ENCODE measurements at regions not wholly inside any gene's neighbourhood (a gene's known extent, or its start where the extent isn't known, plus 50 kb on each side); places are given as distances from the start of the nearest gene placed in this dataset.
"Not testable (repeated sequence)": the region's sequence is repeated elsewhere in the genome, so short reads cannot be mapped to it uniquely, and the experiment has no call there.

- POLR2A ChIA-PET, result no interaction called here
- peaks cover 32% of the 10 kb centered on the region for H3K27me3 Mint-ChIP-seq
- H3K36me3 Mint-ChIP-seq (ENCODE audit: low read depth), result no peaks in the 10 kb centered on the region
- H3K4me1 Mint-ChIP-seq, result peaks cover 17% of the 10 kb centered on the region
- CTCF ChIA-PET, result interaction anchor here (1.1 kb wide), 1 partner anchor 10 kb away, joined by 3 read pairs; no protein-coding TSS in a partner anchor
- H3K4me3 Mint-ChIP-seq, result no peak overlapping the region
- H3K9me3 Mint-ChIP-seq, result no peaks in the 10 kb centered on the region
- no peak overlapping the region for H3K27ac Mint-ChIP-seq
- DNase-seq, result no peak
Measured at GRCh38 chr10:3648576-3648975, 136.4 kb downstream of the KLF6 start.

DNA sequence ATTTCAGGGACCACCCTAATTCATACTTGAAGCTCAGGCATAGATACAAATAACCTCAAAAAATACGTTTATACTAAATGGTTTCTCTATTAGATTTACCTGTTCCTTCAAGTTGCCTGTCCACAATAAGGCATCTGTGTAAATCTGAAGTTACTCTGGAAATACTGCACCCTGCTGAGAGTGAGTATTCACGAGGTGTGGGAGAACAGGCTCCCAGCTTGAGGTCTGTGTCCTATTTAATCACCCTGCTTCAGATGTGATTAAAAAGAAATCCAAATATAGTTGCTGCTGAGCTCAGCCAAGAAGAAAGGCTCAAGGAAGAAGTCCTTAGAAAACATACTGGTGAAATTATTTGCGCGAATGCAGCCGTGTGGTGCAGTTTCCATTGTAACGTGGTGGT is 136.8 kb downstream of the KLF6 start:
- H3K4me3 Mint-ChIP-seq, result no peak overlapping the region
- CTCF ChIA-PET, result interaction anchor here (1.1 kb wide), 1 partner anchor 11 kb away, joined by 3 read pairs; no protein-coding TSS in a partner anchor

DNA sequence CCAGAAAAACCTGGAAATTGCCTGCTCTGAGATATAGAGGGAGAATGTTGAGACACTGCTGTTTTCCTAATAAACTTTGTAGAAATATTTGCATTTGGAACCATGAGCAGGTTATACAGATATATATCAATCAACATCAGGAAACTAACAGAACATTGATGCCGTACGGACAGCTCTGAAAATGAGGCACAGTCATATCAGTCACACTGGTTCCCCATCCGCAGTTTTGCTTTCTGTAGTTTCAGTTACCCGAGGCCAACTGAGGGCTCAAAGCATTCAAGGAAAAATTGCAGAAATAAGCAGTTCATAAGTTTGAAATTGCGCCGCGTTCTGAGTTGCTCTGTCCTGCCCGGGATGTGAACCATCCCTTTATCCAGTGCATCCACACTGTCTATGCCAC is 137.9 kb downstream of the KLF6 start:
- no peak overlapping the region for H3K27ac Mint-ChIP-seq
- ChIA-PET POLR2A (no interaction called here), CTCF (no interaction called here)
- no peaks in the 10 kb centered on the region for H3K9me3 Mint-ChIP-seq
- no peak for DNase-seq
- H3K36me3 Mint-ChIP-seq (ENCODE audit: low read depth), result no peaks in the 10 kb centered on the region
- H3K4me1 Mint-ChIP-seq, result peaks cover 10% of the 10 kb centered on the region
- peaks cover 30% of the 10 kb centered on the region for H3K27me3 Mint-ChIP-seq
- H3K4me3 Mint-ChIP-seq, result no peak overlapping the region

More for the DNA sequence above, 136.8 kb downstream of the KLF6 start:
- no peaks in the 10 kb centered on the region for H3K36me3 Mint-ChIP-seq (ENCODE audit: low read depth)
- H3K4me1 Mint-ChIP-seq, result peaks cover 15% of the 10 kb centered on the region
- H3K27ac Mint-ChIP-seq, result no peak overlapping the region
- H3K9me3 Mint-ChIP-seq, result no peaks in the 10 kb centered on the region
- H3K27me3 Mint-ChIP-seq, result peaks cover 32% of the 10 kb centered on the region
- POLR2A ChIA-PET, result no interaction called here
- DNase-seq, result no peak

DNA sequence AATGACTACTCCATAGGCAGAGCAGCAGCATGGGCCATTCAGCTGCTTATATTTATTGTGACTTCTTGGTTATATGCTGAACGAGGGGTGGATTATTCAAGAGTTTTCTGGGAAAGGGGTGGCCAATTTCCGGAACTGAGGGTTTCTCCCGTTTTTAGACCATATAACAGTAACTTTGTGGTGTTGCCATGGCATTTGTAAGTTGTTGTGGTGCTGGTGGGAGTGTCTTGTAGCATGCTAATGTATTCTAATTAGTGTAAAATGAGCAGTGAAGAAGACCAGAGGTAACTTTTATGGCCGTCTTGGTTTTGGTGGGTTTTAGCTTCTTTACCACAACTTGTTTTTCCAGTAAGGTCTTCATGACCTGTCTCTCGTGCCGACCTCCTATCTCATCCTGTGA is 139.6 kb downstream of the KLF6 start:
- no peak overlapping the region for H3K4me3 Mint-ChIP-seq
- H3K27ac Mint-ChIP-seq, result no peak overlapping the region
- DNase-seq, result no peak
- no peaks in the 10 kb centered on the region for H3K9me3 Mint-ChIP-seq
- H3K4me1 Mint-ChIP-seq, result peaks cover 10% of the 10 kb centered on the region
- POLR2A ChIA-PET, result no interaction called here
- CTCF ChIA-PET, result no interaction called here
- H3K27me3 Mint-ChIP-seq, result peaks cover 18% of the 10 kb centered on the region
- H3K36me3 Mint-ChIP-seq (ENCODE audit: low read depth), result no peaks in the 10 kb centered on the region

DNA sequence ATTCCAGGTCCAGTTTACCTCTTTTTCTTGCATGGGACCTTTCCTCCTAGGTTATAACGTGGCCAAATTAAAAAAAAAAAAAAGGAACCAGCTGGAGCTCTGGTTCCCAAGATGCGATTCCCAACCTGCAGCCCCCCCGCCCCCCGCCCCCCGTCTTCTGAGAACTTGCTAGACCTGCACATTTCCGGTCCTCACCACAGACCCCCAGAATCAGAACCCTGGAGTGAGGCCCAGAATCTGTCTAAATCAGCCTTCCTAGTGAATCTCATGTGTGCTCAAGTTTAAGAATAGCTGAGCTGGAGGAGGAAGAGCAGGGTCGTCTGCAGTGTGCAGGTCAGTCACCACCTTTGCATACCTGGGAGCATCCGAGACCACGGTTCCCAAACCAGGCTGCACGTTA is 144.2 kb downstream of the KLF6 start:
- DNase-seq, result no peak
- Mint-ChIP-seq H3K4me1 (no peaks in the 10 kb centered on the region), H3K4me3 (no peak overlapping the region), H3K27me3 (peaks cover 3% of the 10 kb centered on the region), H3K36me3 (ENCODE audit: low read depth) (no peaks in the 10 kb centered on the region), H3K9me3 (no peaks in the 10 kb centered on the region), H3K27ac (no peak overlapping the region)
- CTCF ChIA-PET, result no interaction called here
- POLR2A ChIA-PET, result no interaction called here

GRCh38 chr10:3639546-3639945 is 145.5 kb downstream of the KLF6 start:
- CTCF ChIA-PET, result interaction anchor here (0.6 kb wide), 1 partner anchor 15 kb away, joined by 3 read pairs; no protein-coding TSS in a partner anchor
- Mint-ChIP-seq H3K27ac (no peak overlapping the region), H3K4me1 (no peaks in the 10 kb centered on the region), H3K36me3 (ENCODE audit: low read depth) (no peaks in the 10 kb centered on the region), H3K27me3 (peaks cover 3% of the 10 kb centered on the region), H3K9me3 (no peaks in the 10 kb centered on the region), H3K4me3 (no peak overlapping the region)
- DNase-seq, result no peak
- POLR2A ChIA-PET, result no interaction called here

- H3K9me3 Mint-ChIP-seq, result no peaks in the 10 kb centered on the region
- H3K36me3 Mint-ChIP-seq (ENCODE audit: low read depth), result no peaks in the 10 kb centered on the region
- ChIA-PET CTCF (interaction anchor here (0.7 kb wide), 1 partner anchor 22 kb away, joined by 5 read pairs; no protein-coding TSS in a partner anchor), POLR2A (no interaction called here)
- DNase-seq, result no peak
- no peak overlapping the region for H3K27ac Mint-ChIP-seq
- H3K4me3 Mint-ChIP-seq, result no peak overlapping the region
- H3K27me3 Mint-ChIP-seq, result peaks cover 5% of the 10 kb centered on the region
- H3K4me1 Mint-ChIP-seq, result no peaks in the 10 kb centered on the region
Measured at GRCh38 chr10:3636356-3637181, 148.4 kb downstream of the KLF6 start.

- Mint-ChIP-seq H3K36me3 (ENCODE audit: low read depth) (no peaks in the 10 kb centered on the region), H3K4me3 (no peak overlapping the region), H3K27me3 (peaks cover 11% of the 10 kb centered on the region), H3K9me3 (no peaks in the 10 kb centered on the region), H3K27ac (no peak overlapping the region), H3K4me1 (no peaks in the 10 kb centered on the region)
- no peak for DNase-seq
- CTCF ChIA-PET, result interaction anchor here (0.6 to 0.7 kb wide), 2 partner anchors 23 to 1069 kb away, joined by 4 to 5 read pairs; no protein-coding TSS in a partner anchor
- POLR2A ChIA-PET, result no interaction called here
Measured at GRCh38 chr10:3635697-3636096, 149.3 kb downstream of the KLF6 start.

GRCh38 chr10:3635211-3635671 is 149.8 kb downstream of the KLF6 start:
- H3K4me1 Mint-ChIP-seq, result no peaks in the 10 kb centered on the region
- DNase-seq, result no peak
- no peak overlapping the region for H3K27ac Mint-ChIP-seq
- ChIA-PET CTCF (interaction anchor here (0.6 kb wide), 1 partner anchor 1069 kb away, joined by 4 read pairs; no protein-coding TSS in a partner anchor), POLR2A (no interaction called here)
- H3K27me3 Mint-ChIP-seq, result peaks cover 12% of the 10 kb centered on the region
- no peaks in the 10 kb centered on the region for H3K9me3 Mint-ChIP-seq
- H3K36me3 Mint-ChIP-seq (ENCODE audit: low read depth), result no peaks in the 10 kb centered on the region
- H3K4me3 Mint-ChIP-seq, result no peak overlapping the region

DNA sequence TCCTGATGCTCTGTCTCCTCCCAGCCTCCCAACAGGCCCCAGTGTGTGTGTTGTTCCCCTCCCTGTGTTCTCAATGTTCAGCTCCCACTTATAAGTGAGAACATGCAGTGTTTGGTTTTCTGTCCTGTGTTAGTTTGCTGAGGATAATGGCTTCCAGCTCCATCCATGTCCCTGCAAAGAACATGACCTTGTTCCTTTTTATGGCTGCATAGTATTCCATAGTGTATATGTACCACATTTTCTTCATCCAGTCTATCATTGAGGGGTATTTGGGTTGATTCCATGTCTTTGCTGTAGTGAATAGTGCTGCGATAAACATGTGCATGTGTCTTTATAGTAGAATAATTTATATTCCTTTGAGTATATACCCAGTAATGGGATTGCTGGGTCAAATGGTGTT is 150.4 kb downstream of the KLF6 start:
- peaks cover 12% of the 10 kb centered on the region for H3K27me3 Mint-ChIP-seq
- H3K4me1 Mint-ChIP-seq; CTCF ChIA-PET; H3K4me3 Mint-ChIP-seq; POLR2A ChIA-PET; H3K36me3 Mint-ChIP-seq (ENCODE audit: low read depth); H3K9me3 Mint-ChIP-seq; DNase-seq; H3K27ac Mint-ChIP-seq: not testable (repeated sequence)

DNA sequence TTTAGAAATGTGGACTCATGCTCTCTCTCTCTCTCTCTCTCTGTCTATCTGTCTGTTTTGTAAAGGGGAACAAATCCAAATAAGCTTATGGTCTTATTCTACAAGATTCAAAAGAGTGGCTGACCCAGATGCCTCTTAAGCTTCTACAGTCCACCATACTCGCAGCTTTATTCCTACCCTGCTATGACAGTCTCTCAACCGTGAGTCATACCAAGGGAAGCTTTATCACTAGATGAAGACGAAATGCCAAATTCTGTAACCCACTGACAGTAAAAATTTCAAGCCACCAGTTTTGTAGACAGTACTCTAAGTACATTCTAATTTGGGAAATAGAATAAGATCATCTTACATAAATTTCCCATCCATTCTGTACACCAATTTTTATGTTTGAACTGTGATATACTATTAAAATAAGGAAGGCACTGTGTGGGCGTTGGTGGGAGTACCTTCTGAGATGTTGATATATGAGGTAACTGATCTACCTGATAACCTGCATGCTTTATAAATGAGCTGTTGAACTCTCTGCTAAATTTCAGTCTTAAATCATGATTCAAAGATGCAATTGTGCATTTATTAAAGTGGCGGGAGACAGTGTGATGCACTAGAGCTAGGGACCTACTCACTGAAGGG is 153.2 kb downstream of the KLF6 start:
- Mint-ChIP-seq H3K4me3 (no peak overlapping the region), H3K27ac (no peak overlapping the region), H3K27me3 (peaks cover 9% of the 10 kb centered on the region), H3K4me1 (no peaks in the 10 kb centered on the region), H3K9me3 (no peaks in the 10 kb centered on the region), H3K36me3 (ENCODE audit: low read depth) (no peaks in the 10 kb centered on the region)
- ChIA-PET POLR2A (no interaction called here), CTCF (no interaction called here)
- DNase-seq, result no peak

- H3K36me3 Mint-ChIP-seq (ENCODE audit: low read depth), result no peaks in the 10 kb centered on the region
- ChIA-PET CTCF (no interaction called here), POLR2A (no interaction called here)
- no peaks in the 10 kb centered on the region for H3K9me3 Mint-ChIP-seq
- no peak overlapping the region for H3K4me3 Mint-ChIP-seq
- H3K4me1 Mint-ChIP-seq, result no peaks in the 10 kb centered on the region
- DNase-seq, result no peak
- H3K27me3 Mint-ChIP-seq, result peaks cover 9% of the 10 kb centered on the region
- H3K27ac Mint-ChIP-seq, result no peak overlapping the region
Measured at GRCh38 chr10:3631291-3631690, 153.7 kb downstream of the KLF6 start.

DNA sequence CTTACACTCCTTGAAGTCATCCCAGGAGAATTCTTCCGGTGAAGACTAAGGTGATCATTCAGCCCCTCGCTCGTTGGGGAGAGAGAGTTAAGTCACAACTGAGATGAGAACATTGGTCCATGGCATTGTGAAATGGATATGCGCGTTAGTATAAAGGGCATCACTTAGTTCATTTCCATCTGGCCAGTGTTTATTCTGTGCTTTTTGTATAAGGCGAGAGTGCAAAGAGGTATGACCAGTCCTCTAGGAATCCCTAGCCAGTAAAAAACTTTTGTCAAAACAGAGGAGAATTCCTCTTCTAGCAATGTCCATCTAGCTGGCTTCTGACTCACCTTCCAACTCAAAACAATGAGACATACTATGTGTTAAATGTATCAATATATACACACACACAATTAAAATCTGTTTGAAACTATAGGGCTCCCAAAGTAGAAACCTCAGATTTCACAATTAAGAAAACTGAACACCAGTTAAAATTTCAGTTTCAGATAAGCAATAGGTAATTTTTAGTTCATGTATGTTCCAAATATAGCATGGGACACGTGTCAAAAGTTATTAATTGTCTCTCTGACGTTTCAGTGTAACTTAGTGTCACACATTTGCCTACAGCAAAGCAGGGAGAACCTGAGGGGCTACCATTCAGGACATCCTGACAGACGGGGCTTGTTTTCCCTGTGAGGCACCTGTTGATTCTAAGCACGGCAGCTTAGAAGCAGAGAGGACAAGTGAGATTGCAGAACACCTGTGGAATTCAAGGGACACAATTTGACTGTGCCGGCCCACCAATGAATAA is 158.9 kb downstream of the KLF6 start:
- Mint-ChIP-seq H3K27ac (no peak overlapping the region), H3K9me3 (no peaks in the 10 kb centered on the region), H3K4me1 (peaks cover 27% of the 10 kb centered on the region), H3K27me3 (peaks cover 6% of the 10 kb centered on the region), H3K4me3 (no peak overlapping the region), H3K36me3 (ENCODE audit: low read depth) (no peaks in the 10 kb centered on the region)
- no peak for DNase-seq
- POLR2A ChIA-PET, result no interaction called here
- CTCF ChIA-PET, result no interaction called here
